Panc1 (cell line): ENCODE measurements at regions not wholly inside any gene's neighbourhood (a gene's known extent, or its start where the extent isn't known, plus 50 kb on each side); places are given as distances from the start of the nearest gene placed in this dataset.

Experiments
- ATAC-seq: fragments of 200-7000 bp; cut with Tn5 transposase; 2 replicates; pipeline ENCODE4 v1.9.1; 2020; ENCODE audit warnings: mild to moderate bottlenecking, moderate library complexity
- BruUV-seq: library from RNA; stranded (reverse); fragments of 400-500 nt; replicated peaks from 2 replicates; lab custom pipeline; 2021; lab: Mats Ljungman, UMichigan
- CTCF ChIA-PET: fragments of 300-600 bp; sonication (Branson Sonifier 250); formaldehyde crosslinking; loops from one replicate; lab custom pipeline; 2022; ENCODE audit warnings: antibody characterized with exemption; lab: Charles Lee
- POLR2A ChIA-PET: fragments of 300-600 bp; sonication (Branson Sonifier 250); formaldehyde crosslinking; loops from one replicate; lab custom pipeline; 2022; ENCODE audit warnings: antibody characterized with exemption; lab: Charles Lee
- DNase-seq: peaks from one replicate; pipeline ENCODE4 v3.0.0-alpha.2; 2010; ENCODE audit warnings: low read depth, low spot score
- H3K27ac ChIP-seq: 2 replicates; pipeline ENCODE4 v1.5.1; 2011; ENCODE audit warnings: mild to moderate bottlenecking, low read length, inconsistent platforms
- H3K27me3 ChIP-seq: fragments of 200-500 bp; sonication (Bioruptor generic); 2 replicates; pipeline ENCODE4 v1.6.0; 2014; ENCODE audit warnings: low read length, inconsistent platforms; ENCODE audit not compliant: control insufficient read depth, insufficient read depth
- H3K36me3 ChIP-seq: fragments of 200-500 bp; sonication (Bioruptor generic); 2 replicates; pipeline ENCODE4 v1.5.1; 2014; ENCODE audit warnings: inconsistent platforms, mild to moderate bottlenecking, low read length, moderate library complexity; ENCODE audit not compliant: control insufficient read depth, insufficient read depth
- H3K4me1 ChIP-seq: 2 replicates; pipeline ENCODE4 v1.5.1; 2011; ENCODE audit warnings: inconsistent platforms, mild to moderate bottlenecking, low read length, moderate library complexity; ENCODE audit not compliant: control insufficient read depth, insufficient read depth
- H3K4me3 ChIP-seq, 2 experiments: 2 replicates each; pipeline ENCODE4 v1.5.1; 2011 to 2012; ENCODE audit warnings: low read depth in 2 of 2, low read length in 2 of 2, mild to moderate bottlenecking in 2 of 2, inconsistent platforms in 1 of 2, moderate library complexity in 1 of 2
- H3K9me3 ChIP-seq: fragments of 200-500 bp; sonication (Bioruptor generic); 2 replicates; pipeline ENCODE4 v1.5.1; 2014; ENCODE audit warnings: low read depth, mild to moderate bottlenecking, inconsistent platforms, low read length, moderate library complexity; ENCODE audit not compliant: control insufficient read depth, insufficient read depth
- POLR2AphosphoS5 ChIP-seq: IDR thresholded peaks from 2 replicates; pipeline ENCODE4 v1.6.1; 2012; ENCODE audit warnings: mild to moderate bottlenecking, low read depth, low read length, moderate library complexity
- SIN3A ChIP-seq: IDR thresholded peaks from 2 replicates; pipeline ENCODE4 v1.6.1; 2012; ENCODE audit warnings: low read depth, mild to moderate bottlenecking, low read length, moderate library complexity, borderline replicate concordance; ENCODE audit not compliant: insufficient read depth
- TCF7L2 ChIP-seq: IDR thresholded peaks from 2 replicates; pipeline ENCODE4 v1.6.1; 2011; ENCODE audit warnings: mild to moderate bottlenecking, low read depth, low read length, inconsistent platforms
- in situ Hi-C: cut with HindIII; loops from 2 replicates; pipeline ENCODE4 v1.10.0; 2016; ENCODE audit warnings: low sequenced_read_pairs, low pct_unique_long_range_greater_than_20kb
- intact Hi-C: fragments of 100-400 bp; cut with micrococcal nuclease; formaldehyde crosslinking; loops from one replicate; pipeline ENCODE4 v1.10.0; 2022; ENCODE audit not compliant: unreplicated experiment
- TF ChIP-seq, protein P1 (sequence below): fragments of 450-650 bp; IDR thresholded peaks from 2 replicates; pipeline ENCODE4 v1.5.1; 2017; ENCODE audit warnings: mild to moderate bottlenecking
- TF ChIP-seq, protein P2 (sequence below), 2 experiments: IDR thresholded peaks; 2 replicates each; pipeline ENCODE4 v1.6.1; 2011 to 2012; ENCODE audit warnings: low read depth in 2 of 2, control low read depth in 1 of 2, low read length in 1 of 2, mild to moderate bottlenecking in 1 of 2, moderate library complexity in 1 of 2; ENCODE audit not compliant: insufficient read depth in 1 of 2

DNA sequence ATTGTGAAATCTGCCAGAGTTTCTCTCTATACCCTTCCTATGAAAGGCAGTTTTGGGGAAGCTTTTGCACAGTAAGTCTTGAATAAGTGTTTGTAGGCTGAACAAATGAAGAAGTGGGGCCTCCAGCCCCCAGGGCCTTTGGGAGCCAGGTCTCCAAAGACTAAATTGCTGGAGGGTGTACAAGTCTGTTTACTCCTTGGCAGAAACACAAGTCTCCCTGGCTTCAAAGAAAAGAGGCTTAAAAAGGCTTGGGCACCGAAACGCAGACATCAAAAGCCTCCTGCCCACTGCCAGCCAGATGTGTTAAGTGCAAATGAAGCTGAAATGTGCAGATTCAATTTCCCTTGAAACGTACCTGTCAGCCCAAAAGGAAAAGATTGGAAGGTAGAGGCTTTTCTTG is 146.3 kb downstream of the TMEM132E start:
- no peaks in the 10 kb centered on the region for H3K27me3 ChIP-seq
- in situ Hi-C loops = no loop called here
- H3K36me3 ChIP-seq = no peaks in the 10 kb centered on the region
- H3K9me3 ChIP-seq = no peaks in the 10 kb centered on the region
- ATAC-seq (no peak), DNase-seq (no peak)
- H3K4me3 ChIP-seq = no peak overlapping the region
- no TSS peak for BruUV-seq
- POLR2A ChIA-PET = interaction anchor here (0.6 kb wide), 1 partner anchor 546 kb away, joined by 3 read pairs; no protein-coding TSS in a partner anchor
- intact Hi-C loops = no loop called here
- H3K4me1 ChIP-seq = peaks cover 3% of the 10 kb centered on the region; the same call in 1 of the 2 replicates
- no peak overlapping the region for H3K27ac ChIP-seq
- CTCF ChIA-PET = no interaction called here
- TF ChIP-seq, protein P1, sequence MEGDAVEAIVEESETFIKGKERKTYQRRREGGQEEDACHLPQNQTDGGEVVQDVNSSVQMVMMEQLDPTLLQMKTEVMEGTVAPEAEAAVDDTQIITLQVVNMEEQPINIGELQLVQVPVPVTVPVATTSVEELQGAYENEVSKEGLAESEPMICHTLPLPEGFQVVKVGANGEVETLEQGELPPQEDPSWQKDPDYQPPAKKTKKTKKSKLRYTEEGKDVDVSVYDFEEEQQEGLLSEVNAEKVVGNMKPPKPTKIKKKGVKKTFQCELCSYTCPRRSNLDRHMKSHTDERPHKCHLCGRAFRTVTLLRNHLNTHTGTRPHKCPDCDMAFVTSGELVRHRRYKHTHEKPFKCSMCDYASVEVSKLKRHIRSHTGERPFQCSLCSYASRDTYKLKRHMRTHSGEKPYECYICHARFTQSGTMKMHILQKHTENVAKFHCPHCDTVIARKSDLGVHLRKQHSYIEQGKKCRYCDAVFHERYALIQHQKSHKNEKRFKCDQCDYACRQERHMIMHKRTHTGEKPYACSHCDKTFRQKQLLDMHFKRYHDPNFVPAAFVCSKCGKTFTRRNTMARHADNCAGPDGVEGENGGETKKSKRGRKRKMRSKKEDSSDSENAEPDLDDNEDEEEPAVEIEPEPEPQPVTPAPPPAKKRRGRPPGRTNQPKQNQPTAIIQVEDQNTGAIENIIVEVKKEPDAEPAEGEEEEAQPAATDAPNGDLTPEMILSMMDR = no peak
- TF ChIP-seq, protein P2, sequence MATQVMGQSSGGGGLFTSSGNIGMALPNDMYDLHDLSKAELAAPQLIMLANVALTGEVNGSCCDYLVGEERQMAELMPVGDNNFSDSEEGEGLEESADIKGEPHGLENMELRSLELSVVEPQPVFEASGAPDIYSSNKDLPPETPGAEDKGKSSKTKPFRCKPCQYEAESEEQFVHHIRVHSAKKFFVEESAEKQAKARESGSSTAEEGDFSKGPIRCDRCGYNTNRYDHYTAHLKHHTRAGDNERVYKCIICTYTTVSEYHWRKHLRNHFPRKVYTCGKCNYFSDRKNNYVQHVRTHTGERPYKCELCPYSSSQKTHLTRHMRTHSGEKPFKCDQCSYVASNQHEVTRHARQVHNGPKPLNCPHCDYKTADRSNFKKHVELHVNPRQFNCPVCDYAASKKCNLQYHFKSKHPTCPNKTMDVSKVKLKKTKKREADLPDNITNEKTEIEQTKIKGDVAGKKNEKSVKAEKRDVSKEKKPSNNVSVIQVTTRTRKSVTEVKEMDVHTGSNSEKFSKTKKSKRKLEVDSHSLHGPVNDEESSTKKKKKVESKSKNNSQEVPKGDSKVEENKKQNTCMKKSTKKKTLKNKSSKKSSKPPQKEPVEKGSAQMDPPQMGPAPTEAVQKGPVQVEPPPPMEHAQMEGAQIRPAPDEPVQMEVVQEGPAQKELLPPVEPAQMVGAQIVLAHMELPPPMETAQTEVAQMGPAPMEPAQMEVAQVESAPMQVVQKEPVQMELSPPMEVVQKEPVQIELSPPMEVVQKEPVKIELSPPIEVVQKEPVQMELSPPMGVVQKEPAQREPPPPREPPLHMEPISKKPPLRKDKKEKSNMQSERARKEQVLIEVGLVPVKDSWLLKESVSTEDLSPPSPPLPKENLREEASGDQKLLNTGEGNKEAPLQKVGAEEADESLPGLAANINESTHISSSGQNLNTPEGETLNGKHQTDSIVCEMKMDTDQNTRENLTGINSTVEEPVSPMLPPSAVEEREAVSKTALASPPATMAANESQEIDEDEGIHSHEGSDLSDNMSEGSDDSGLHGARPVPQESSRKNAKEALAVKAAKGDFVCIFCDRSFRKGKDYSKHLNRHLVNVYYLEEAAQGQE (IDR thresholded peaks at IDR 0.05; ENCODE audit: insufficient read depth in 1 of 2, low read depth in 2 of 2, low read length in 1 of 2) = no peak
- TF ChIP-seq TCF7L2 (no peak), POLR2AphosphoS5 (no peak), SIN3A (no peak)

- Histone ChIP-seq H3K4me1 (peaks cover 3% of the 10 kb centered on the region; the same call in 1 of the 2 replicates), H3K4me3 (no peak overlapping the region), H3K27ac (no peak overlapping the region), H3K27me3 (no peaks in the 10 kb centered on the region), H3K9me3 (no peaks in the 10 kb centered on the region), H3K36me3 (no peaks in the 10 kb centered on the region)
- TF ChIP-seq TCF7L2 (no peak), SIN3A (no peak), POLR2AphosphoS5 (no peak)
- TF ChIP-seq, protein P2 (IDR thresholded peaks at IDR 0.05; ENCODE audit: insufficient read depth in 1 of 2, low read depth in 2 of 2, low read length in 1 of 2) = no peak
- TF ChIP-seq, protein P1 = no peak
- ChIA-PET POLR2A (no interaction called here), CTCF (no interaction called here)
- ATAC-seq (no peak), DNase-seq (no peak)
- no TSS peak for BruUV-seq
- intact Hi-C loops (no loop called here), in situ Hi-C loops (no loop called here)
Observed at GRCh38 chr17:34725008-34725407, 145.6 kb downstream of the TMEM132E start.
